NCI-H748 treated with DMSO at 0.1 percent for 48 hours (cell line): ENCODE measurements at regions not wholly inside any gene's neighbourhood (a gene's known extent, or its start where the extent isn't known, plus 50 kb on each side); places are given as distances from the start of the nearest gene placed in this dataset.
"Not testable (repeated sequence)": the region's sequence is repeated elsewhere in the genome, so short reads cannot be mapped to it uniquely, and the experiment has no call there.

Source experiments
- DNase-seq: peaks from one replicate; lab custom pipeline; 2025; lab: John Stamatoyannopoulos, UW

- DNase-seq = no peak
These were observed 94.2 kb downstream of the OLIG3 start for GRCh38 chr6:137399881-137400443.

- DNase-seq = no peak
These were observed 98.9 kb downstream of the OLIG3 start for GRCh38 chr6:137395316-137395715.

DNA sequence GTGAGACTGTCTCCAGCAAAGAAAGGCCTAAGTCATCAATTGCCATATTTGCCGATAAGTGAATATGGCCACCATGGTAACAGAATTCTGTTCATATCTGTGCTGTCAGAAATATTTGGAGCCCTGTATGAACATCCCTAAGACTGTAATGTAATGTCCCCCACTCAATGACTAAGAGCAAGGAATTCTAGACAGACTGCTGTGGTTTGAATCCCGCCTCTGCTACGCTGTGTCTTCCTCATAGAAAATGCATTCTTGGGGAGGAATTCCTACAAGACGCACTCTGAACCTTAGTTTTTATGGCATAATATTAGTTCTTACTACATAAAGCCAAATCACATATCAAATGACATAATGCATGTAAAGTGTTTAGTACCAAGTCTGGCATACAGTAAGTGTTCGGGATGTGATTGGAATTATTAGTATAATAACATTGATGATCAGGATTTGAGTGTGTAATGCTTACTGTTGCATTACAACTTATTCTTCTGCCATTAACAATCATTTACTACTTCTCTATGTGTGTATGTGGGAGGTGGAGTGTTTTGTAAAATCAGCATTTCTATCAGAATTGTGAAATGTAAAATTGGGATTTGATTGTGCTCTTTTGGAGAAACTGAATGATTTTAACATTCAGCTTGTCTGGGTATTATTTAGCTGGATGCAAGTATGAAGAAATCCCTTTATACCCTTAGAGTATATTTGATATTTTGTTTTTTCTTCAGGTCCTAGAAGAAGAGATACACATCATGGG, 103.0 kb downstream of the OLIG3 start:
- DNase-seq = no peak

GRCh38 chr6:137390334-137390733, 103.9 kb downstream of the OLIG3 start:
- DNase-seq = no peak

- no peak for DNase-seq
These were observed 105.0 kb downstream of the OLIG3 start for GRCh38 chr6:137389150-137389704.

GRCh38 chr6:137387096-137387764, 107.0 kb downstream of the OLIG3 start:
- no peak for DNase-seq

GRCh38 chr6:137383287-137383686, 110.9 kb downstream of the OLIG3 start:
- not testable (repeated sequence) for DNase-seq

- DNase-seq = no peak
These were observed 116.2 kb downstream of the OLIG3 start for GRCh38 chr6:137378090-137378369.

GRCh38 chr6:137373296-137373695, 120.9 kb downstream of the OLIG3 start:
- DNase-seq = no peak

DNA sequence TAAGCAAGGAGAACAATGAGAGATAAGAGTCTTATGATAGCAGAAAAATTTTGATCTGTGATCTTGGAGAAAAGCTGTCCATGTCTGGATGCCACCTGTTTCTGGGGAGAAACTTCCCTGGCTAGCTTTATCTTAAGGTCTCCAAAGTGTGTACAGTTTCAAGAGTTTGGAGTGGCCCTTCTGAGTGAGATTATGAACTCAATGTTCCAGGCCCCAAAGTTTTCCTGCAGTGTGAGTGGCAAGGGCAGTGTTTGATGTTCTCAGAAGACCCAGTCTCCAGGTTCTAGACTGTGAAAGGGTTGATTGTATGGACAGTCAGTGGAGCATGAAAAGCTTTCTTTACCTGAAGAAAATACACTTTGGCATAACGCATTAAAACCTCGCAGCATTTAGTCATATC, 121.7 kb downstream of the OLIG3 start:
- no peak for DNase-seq

- DNase-seq = no peak
These were observed 122.6 kb downstream of the OLIG3 start for GRCh38 chr6:137371634-137372016.

- no peak for DNase-seq
These were observed 123.1 kb downstream of the OLIG3 start for GRCh38 chr6:137370871-137371633.

DNA sequence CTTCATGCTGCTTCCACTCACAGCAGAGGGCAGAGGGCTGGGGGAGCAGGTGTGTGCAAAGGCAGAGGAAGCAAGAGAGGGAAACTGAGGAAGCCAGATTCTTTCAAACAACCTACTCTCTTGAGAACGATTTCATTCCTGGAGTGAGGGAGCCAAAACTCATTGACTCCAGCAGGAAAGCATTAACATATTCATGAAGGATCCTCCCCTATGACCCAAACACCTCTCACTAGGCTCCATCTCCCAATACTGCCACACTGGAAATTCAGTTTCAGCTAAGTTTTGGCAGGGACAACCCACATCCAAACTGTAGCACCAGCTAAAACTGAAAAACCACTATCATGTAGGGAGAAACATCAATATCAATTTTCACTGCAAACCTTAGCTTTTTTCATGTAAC, 125.1 kb downstream of the OLIG3 start:
- no peak for DNase-seq

- DNase-seq = no peak
These were observed 128.3 kb downstream of the OLIG3 start for GRCh38 chr6:137365707-137366437.

GRCh38 chr6:137363805-137364138, 130.4 kb downstream of the OLIG3 start:
- DNase-seq = no peak

GRCh38 chr6:137362878-137363804, 131.1 kb downstream of the OLIG3 start:
- no peak for DNase-seq

DNA sequence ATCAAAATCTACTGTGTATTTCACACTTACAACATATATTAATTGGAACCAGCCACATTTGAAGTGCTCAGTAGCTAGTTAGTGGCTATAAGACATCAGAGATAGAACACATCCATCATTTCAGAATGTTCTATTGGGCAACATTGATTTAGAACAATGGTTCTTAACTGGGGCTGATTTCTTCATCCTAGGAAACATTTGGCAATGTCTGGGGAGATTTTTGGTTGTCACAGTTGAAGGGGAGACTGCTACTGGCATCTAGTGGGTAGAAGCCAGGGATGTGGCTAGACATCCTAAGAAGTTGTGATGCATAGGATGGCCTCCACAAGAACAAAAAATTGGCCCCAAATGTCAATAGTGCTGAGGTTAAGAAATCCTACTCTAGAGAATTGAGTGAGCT, 132.5 kb downstream of the OLIG3 start:
- DNase-seq = no peak

DNA sequence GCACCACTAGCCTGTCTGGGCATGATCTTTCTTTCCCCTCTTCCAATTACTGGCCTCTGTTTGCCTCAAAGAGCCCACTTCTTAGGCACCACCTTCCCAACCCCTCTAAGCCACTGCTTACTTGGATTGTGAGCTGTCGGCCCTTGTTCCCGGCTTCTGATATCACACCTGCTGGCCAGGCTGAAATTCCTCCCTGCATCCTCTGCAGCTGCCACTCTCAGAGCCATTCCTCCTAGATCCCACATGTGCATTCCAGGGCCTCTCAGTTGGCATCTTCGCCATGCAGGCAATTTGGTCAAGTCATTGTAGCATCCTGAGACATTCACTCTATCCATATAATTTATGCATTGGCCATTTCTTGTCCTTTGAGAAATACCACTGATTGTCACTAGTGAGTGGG, 135.9 kb downstream of the OLIG3 start:
- DNase-seq = no peak

- DNase-seq = no peak
These were observed 136.3 kb downstream of the OLIG3 start for GRCh38 chr6:137357948-137358266.

- no peak for DNase-seq
These were observed 136.8 kb downstream of the OLIG3 start for GRCh38 chr6:137357263-137357947.
